IPS DF 6.9 (cell line): ENCODE measurements at regions not wholly inside any gene's neighbourhood (a gene's known extent, or its start where the extent isn't known, plus 50 kb on each side); places are given as distances from the start of the nearest gene placed in this dataset.

Experiments
- DNase-seq: peaks from one replicate; pipeline ENCODE4 v3.0.0-alpha.2; 2013; ENCODE audit warnings: low read depth, low spot score
- H3K27ac ChIP-seq: one replicate; pipeline ENCODE4 v1.5.1; 2013; ENCODE audit warnings: low read length, control low read depth
- H3K27me3 ChIP-seq: 2 replicates; pipeline ENCODE4 v1.6.1; 2013; ENCODE audit warnings: mild to moderate bottlenecking, low read length; ENCODE audit not compliant: control insufficient read depth, insufficient read depth
- H3K36me3 ChIP-seq: 2 replicates; pipeline ENCODE4 v1.6.1; 2013; ENCODE audit warnings: low read length; ENCODE audit not compliant: control insufficient read depth, insufficient read depth
- H3K4me1 ChIP-seq: 2 replicates; pipeline ENCODE4 v1.6.1; 2013; ENCODE audit warnings: low read length; ENCODE audit not compliant: control insufficient read depth, insufficient read depth
- H3K4me3 ChIP-seq: 2 replicates; pipeline ENCODE4 v1.5.1; 2013; ENCODE audit warnings: mild to moderate bottlenecking, low read length
- H3K9me3 ChIP-seq: 2 replicates; pipeline ENCODE4 v1.6.1; 2013; ENCODE audit warnings: low read length, inconsistent platforms; ENCODE audit not compliant: control insufficient read depth, insufficient read depth
- WGBS: extraction: QIAGEN DNeasy Blood & Tissue Kit; methylation state at CpG from one replicate; pipeline ENCODE4 v1.1.7; 2013; ENCODE audit warnings: mixed read lengths, missing lambda C conversion rate; ENCODE audit not compliant: insufficient read length, insufficient coverage; 5-methylcytosine and 5-hydroxymethylcytosine counted together

- Histone ChIP-seq H3K4me3 (no peak overlapping the region), H3K27me3 (no peaks in the 10 kb centered on the region; the same call in 1 of the 2 replicates), H3K27ac (no peak overlapping the region), H3K36me3 (no peaks in the 10 kb centered on the region), H3K4me1 (no peaks in the 10 kb centered on the region), H3K9me3 (no peaks in the 10 kb centered on the region)
- WGBS, result no CpG with 5 or more reads among the region's 11 CpGs
- no peak for DNase-seq
These were observed 141.0 kb downstream of the INHBB start for GRCh38 chr2:120486946-120487345.

GRCh38 chr2:120488531-120488930, 142.6 kb downstream of the INHBB start:
- whole genome bisulfite sequencing, result no CpG with 5 or more reads among the region's 6 CpGs
- H3K36me3 ChIP-seq, result no peaks in the 10 kb centered on the region
- H3K9me3 ChIP-seq, result no peaks in the 10 kb centered on the region
- H3K27me3 ChIP-seq, result no peaks in the 10 kb centered on the region
- no peak overlapping the region for H3K27ac ChIP-seq
- DNase-seq, result no peak
- no peak overlapping the region for H3K4me3 ChIP-seq
- no peaks in the 10 kb centered on the region for H3K4me1 ChIP-seq

GRCh38 chr2:120489023-120489422, 143.1 kb downstream of the INHBB start:
- H3K9me3 ChIP-seq, result no peaks in the 10 kb centered on the region
- no peaks in the 10 kb centered on the region for H3K4me1 ChIP-seq
- H3K4me3 ChIP-seq, result no peak overlapping the region
- H3K27ac ChIP-seq, result no peak overlapping the region
- no peak for DNase-seq
- H3K36me3 ChIP-seq, result no peaks in the 10 kb centered on the region
- WGBS, result no CpG with 5 or more reads among the region's 7 CpGs
- no peaks in the 10 kb centered on the region for H3K27me3 ChIP-seq

- Histone ChIP-seq H3K4me1 (no peaks in the 10 kb centered on the region), H3K9me3 (no peaks in the 10 kb centered on the region), H3K4me3 (no peak overlapping the region), H3K27me3 (no peaks in the 10 kb centered on the region), H3K27ac (no peak overlapping the region), H3K36me3 (no peaks in the 10 kb centered on the region)
- no CpG with 5 or more reads among the region's 12 CpGs for WGBS
- DNase-seq, result no peak
These were observed 144.3 kb downstream of the INHBB start for GRCh38 chr2:120490091-120490798.

DNA sequence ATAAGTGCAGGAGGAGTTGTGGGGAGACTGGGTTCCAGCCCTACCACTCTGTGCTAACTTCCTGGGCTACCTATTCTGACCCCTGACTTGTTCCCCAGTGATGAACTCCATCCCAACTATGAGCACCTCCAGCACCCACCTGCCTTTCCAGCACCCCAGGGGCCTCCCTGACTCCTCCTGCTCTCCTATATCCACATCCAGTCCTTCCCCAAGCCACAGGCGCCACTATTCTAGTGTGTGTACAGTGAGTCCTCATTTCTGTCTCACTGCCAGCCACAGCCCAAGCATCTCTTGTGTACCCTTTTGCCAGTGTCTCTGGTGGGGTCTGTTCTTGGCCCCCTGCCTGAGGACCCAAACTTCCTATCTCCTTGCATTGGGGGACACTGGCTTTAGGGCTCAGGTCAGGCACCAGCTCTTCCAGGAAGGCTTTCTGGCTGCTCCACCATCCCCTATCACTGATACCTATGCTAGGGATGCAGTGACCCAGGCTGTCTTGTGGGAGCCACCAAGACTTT, 145.2 kb downstream of the INHBB start:
- H3K27me3 ChIP-seq, result no peaks in the 10 kb centered on the region
- no peak overlapping the region for H3K4me3 ChIP-seq
- WGBS, result no CpG with 5 or more reads among the region's 1 CpG

DNA sequence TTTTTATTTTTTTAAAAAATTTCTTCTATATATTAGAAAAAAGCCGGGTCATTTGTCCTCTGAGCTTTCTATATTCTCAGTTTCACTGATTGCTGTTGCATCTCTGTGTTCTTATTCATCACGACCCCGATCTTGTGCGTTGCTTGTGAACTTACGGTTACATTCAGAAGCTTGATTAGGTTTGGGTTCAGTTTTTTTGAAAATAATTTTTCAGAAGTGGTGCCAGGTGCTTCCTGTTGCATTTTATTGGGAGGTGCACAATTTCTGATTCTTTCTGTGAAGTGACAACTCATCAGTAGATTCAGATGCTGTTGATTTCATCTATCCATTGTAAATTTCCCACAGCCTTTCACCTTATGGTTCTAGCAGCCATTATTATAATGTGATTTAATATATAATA, 147.3 kb downstream of the INHBB start:
- Histone ChIP-seq H3K4me3 (no peak overlapping the region), H3K27ac (no peak overlapping the region), H3K4me1 (no peaks in the 10 kb centered on the region), H3K27me3 (no peaks in the 10 kb centered on the region), H3K9me3 (no peaks in the 10 kb centered on the region), H3K36me3 (no peaks in the 10 kb centered on the region)
- no peak for DNase-seq
- WGBS, result no CpG with 5 or more reads among the region's 5 CpGs

More for the DNA sequence above, 145.2 kb downstream of the INHBB start:
- H3K36me3 ChIP-seq, result no peaks in the 10 kb centered on the region
- no peaks in the 10 kb centered on the region for H3K4me1 ChIP-seq
- H3K27ac ChIP-seq, result no peak overlapping the region
- no peaks in the 10 kb centered on the region for H3K9me3 ChIP-seq
- DNase-seq, result no peak

- no peak overlapping the region for H3K4me3 ChIP-seq
- no peak overlapping the region for H3K27ac ChIP-seq
These were observed 148.5 kb downstream of the INHBB start for GRCh38 chr2:120494446-120494845.

DNA sequence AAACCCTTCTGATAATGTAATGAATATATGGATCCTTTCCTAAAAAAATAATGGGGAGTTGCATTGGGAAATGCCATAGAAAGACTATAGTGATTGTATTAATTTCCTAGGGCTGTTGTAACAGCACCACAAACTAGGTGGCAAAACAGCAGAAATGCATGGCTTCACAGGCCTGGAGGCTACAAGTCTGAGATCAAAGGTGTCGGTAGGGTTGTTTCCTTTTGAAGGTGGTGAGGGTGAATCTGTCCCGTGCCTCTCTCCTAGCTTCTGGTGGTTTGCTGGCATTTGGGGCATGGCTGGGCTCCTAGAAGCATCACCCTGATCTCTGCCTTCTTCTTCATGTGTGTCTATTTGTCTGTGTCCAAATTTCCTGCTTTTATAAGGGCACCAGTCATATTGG, 149.7 kb downstream of the INHBB start:
- no peak for DNase-seq
- no CpG with 5 or more reads among the region's 2 CpGs for WGBS
- H3K27ac ChIP-seq, result no peak overlapping the region
- no peak overlapping the region for H3K4me3 ChIP-seq
- no peaks in the 10 kb centered on the region for H3K27me3 ChIP-seq
- H3K4me1 ChIP-seq, result no peaks in the 10 kb centered on the region
- H3K9me3 ChIP-seq, result no peaks in the 10 kb centered on the region
- no peaks in the 10 kb centered on the region for H3K36me3 ChIP-seq

More at GRCh38 chr2:120494446-120494845, 148.5 kb downstream of the INHBB start:
- no peaks in the 10 kb centered on the region for H3K36me3 ChIP-seq
- no peaks in the 10 kb centered on the region for H3K4me1 ChIP-seq
- DNase-seq, result no peak
- no peaks in the 10 kb centered on the region for H3K27me3 ChIP-seq
- no peaks in the 10 kb centered on the region for H3K9me3 ChIP-seq

DNA sequence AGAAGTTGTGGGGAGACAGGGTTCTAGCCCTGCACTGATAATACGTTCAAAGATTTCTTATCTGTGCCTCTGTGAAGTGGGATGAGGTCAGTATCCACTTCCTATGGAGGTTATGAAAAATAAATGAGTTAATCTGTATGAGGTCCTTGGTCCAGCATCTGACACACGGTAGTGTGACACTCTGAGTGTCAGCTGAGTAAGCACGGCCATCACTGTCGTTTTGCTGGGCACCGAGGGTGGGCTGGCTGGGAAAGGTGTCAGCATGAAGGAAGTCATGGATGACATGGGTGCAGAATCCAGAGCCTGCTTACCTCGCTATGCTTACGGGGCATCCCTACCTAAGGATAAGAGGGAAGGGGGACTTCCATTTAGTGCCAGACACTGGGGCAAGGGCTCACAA, 150.3 kb downstream of the INHBB start:
- H3K36me3 ChIP-seq, result no peaks in the 10 kb centered on the region
- DNase-seq, result no peak
- H3K27ac ChIP-seq, result no peak overlapping the region
- no peaks in the 10 kb centered on the region for H3K9me3 ChIP-seq
- WGBS, result no CpG with 5 or more reads among the region's 7 CpGs
- no peaks in the 10 kb centered on the region for H3K4me1 ChIP-seq
- no peak overlapping the region for H3K4me3 ChIP-seq
- no peaks in the 10 kb centered on the region for H3K27me3 ChIP-seq

- no peak overlapping the region for H3K27ac ChIP-seq
- H3K9me3 ChIP-seq, result no peaks in the 10 kb centered on the region
- WGBS, result no CpG with 5 or more reads among the region's 7 CpGs
- no peak overlapping the region for H3K4me3 ChIP-seq
- no peak for DNase-seq
- no peaks in the 10 kb centered on the region for H3K36me3 ChIP-seq
- H3K27me3 ChIP-seq, result no peaks in the 10 kb centered on the region
- no peaks in the 10 kb centered on the region for H3K4me1 ChIP-seq
These were observed 150.8 kb downstream of the INHBB start for GRCh38 chr2:120496759-120497158.
